ENCODE measurements at regions not wholly inside any gene's neighbourhood (a gene's known extent, or its start where the extent isn't known, plus 50 kb on each side); places are given as distances from the start of the nearest gene placed in this dataset.
"Not testable (repeated sequence)": the region's sequence is repeated elsewhere in the genome, so short reads cannot be mapped to it uniquely, and the experiment has no call there.

DNA sequence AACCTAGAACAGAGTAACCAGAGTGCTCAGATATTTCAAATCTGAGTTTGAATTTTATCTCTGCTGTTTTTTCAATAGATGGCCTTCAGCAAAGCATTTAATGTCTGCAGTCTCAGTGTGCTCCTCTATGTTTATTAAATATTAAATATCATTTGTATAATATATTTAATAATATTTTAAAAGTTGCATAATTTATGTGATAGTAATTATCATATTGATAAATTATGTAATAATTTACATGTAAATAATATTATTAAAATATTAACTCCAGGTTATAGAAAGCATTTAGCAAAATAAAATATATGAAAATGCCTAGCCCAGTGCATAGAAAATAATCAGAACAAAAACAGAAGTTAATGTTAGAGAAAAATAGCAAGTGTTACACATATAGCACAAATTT, 930.0 kb upstream of the SLC35B3 start:
- no peak for DNase-seq

DNA sequence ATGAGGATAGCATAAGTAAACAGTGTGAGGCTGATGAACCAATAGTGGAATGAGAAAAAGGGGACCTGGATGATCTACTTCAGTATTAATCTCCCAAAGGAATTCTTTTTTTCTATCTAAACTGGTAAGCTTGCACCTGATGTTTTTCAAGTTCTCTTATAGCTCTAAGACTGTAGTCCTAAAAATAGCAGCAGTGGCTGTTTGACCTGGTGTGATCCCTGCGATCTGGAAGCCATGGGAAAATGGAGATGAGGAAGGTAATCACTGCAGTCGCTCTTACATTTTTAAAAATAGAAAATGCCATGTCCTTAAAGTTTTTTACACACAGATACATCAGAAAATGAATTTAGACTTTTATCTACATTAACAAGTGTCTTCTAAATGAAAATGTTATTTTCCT, 926.4 kb upstream of the SLC35B3 start:
- DNase-seq = no peak

DNA sequence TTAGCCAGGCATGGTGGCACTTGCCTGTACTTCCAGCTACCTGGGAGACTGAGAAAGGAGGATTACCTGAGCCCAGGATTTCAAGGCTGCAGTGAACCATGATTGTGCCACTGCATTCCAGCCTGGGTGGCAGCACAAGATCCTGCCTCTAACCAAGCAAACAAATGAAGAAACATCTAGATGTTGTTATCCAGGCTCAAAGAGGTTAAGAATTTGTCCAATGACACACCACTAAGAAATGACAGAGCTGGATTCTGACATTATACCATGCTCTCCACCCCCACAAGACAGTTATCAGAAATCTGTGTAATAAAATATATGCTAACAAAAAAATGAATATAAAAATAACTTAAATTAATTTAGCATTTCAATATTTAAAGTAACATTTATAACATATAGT, 925.5 kb upstream of the SLC35B3 start:
- DNase-seq = peak; percentile 1

DNA sequence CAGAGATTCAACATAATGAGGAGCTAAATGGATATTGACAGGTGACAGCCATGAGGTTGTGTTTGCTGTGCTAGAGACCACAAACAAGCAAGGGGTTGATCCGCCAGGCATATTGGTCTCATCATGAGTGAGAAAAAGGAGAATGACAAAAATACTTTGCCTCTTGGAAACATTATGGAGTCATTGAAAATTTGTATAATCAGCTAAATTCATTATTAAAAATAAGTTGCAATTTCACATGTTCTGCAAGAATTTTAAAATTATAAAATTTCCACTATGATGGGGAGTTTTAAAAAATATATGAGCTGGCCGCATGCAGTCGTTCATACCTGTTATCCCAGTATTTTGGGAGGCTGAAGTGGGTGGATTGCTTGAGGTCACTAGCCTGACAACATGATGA, 912.3 kb upstream of the SLC35B3 start:
- DNase-seq = no peak

DNA sequence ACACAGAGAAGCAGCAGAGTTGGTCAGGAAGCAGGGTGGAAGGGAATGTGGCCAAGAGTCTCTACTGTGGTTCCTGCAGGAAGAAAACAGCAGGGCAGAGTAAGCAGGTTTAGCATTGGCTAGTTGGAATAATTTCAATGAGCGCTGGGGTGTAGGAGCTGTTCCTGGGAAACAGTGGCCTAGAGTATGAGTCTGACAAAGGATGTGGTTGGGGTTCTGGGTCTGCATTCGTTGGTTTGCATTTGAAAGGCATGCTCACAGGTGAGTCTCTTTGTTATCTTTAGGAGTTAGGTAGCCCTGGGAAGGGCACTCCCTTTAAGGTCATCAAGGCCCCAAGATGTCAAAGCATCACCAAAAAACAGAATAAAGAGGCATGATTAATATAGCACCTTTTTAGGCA, 911.6 kb upstream of the SLC35B3 start:
- no peak for DNase-seq

DNA sequence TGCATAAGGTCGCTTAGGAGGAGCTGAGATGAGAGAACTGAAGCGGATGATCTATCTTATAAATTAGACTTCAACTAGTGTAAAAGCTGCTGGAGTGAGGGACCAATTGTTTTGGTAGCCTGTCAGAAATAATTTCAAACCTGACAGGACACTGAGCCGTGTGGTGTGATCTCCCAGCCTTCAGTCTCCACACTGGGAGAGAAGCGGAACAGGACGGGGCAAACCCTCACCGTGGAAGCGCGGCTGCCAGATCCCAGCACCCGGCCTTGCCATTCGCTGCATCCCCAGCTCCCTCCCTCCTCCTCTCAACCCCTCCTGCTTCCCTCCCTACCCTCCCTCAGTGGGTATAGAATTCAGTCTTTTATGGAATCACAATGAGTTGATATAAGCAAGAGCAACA, 900.1 kb upstream of the SLC35B3 start:
- no peak for DNase-seq

DNA sequence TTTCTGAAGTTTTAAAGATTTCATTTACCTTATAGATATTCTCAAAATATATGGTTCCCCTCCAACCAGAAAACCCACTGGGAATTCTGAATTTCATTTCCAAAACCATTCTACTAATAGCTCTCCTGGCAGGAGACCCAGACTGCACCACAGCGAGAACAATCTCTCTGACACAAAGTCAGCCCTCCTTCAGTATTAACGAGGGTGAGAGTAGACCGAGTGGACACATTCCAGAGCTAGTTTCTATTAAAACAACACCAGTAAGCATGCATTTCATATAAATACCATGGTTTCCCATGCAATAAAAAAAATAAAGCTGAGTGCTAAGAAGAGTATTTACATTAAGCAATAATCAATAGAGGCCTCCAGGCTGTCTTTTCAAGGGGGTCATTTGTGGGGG, 899.6 kb upstream of the SLC35B3 start:
- DNase-seq = no peak

DNA sequence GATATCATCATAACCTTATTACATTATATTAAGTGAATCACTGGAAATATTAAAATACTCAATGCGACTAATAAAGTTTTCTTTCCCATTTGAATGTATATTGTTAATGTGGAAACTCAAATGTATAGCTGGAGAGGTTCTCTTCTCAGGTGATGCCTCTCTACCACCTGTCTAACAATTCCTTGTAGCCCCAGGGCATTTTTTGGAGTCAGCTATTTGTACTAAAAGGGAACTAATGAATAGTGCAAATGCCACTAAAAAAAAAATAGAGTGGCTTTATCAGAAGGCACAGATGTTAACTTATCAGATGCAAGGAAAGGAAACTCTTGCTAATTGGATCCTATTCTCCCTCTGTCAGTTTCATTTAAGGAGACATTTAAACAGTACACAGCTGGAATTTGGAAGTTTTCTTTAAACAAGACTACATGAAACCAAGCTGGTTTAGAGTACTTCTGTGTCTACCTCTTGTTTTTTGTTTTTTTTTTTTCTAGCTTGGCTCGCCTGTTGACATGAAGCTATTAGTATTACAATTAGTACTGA, 897.0 kb upstream of the SLC35B3 start:
- DNase-seq = no peak

DNA sequence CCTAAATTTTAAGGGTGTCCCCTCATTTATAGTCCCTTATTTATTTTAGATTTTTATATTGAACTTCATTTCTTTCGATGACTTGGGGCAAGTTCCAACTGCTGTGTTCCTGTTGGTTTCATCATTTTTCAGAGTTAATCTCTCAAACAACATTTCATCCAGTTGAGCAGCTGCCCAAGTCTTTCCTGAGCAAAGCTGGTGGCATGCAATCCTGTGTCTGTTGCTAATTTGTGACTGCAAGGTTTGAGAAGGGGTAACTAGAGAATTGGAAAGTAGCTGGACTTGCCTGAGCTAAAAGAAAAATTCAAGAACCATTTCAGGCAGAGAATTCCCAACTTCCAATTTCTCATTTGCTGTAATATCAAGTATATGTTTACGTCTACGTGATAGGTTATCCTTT, 881.5 kb upstream of the SLC35B3 start:
- DNase-seq = no peak

DNA sequence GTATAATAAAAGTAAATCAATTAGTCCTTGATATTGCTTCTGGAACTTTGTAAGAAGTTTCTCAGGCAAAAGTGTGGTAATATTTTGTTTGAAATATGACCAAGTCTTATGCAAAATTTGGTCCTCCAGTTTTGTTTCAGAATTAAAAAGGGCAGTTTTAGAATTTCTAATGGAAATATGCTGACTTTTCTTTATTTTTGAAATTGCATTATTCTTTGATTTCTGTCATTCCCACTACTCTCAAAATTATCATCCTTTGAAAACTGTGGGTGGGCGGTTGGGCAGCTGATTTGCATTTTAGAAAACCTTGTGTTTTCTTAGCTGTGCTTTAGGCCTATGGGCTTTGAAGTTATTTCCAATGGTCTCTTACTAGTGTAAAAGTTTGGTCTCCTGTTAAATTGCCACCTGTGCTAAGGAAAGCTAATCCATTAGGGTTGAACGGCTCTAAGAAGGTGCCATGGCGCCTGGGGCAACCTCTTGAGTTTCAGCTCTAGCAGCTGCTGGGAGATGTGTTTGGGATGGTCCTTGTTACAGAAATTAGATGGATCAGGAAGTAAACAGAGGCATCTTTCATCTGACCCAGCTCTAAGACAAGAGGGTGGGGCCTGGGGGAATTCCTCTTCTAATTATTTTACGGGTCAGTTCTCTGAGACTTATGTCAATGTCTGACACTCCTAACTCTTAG, 880.8 kb upstream of the SLC35B3 start:
- no peak for DNase-seq

DNA sequence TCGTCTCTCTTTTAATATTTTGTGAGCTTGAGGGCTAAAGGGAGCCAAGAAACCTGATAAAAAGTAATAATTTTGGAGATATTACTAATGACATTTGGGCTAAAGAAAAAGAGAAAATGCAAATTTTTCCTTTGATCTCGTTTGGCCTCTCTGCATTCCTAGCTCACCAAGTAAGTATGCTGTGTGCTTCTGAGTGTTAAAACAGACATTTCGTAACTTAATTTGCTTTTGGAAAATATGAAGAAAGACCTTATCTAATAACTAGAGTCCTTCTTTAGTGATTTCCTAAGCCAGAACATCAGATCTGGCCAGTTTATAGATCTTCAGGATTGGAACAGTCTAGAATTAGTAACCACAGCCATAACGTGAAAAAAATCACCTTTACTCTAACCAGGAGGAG, 872.9 kb upstream of the SLC35B3 start:
- DNase-seq = no peak

DNA sequence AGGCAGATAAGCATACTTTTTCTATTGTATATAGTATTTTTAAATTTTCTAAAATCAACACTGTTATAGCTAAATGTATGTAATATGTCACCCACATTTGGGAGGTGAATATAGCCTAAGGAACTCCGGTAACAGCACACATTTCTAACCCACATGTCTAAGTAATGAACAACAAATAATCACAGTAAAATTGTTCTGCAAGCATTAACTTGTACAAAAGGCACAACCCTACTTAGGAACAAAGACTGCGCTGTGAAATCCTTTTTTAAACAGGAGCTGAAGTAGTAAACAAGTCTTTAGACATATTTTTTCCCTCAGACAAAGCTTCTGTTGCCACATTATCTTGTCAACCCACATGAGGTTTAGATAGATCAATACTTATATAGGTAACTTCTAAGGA, 872.4 kb upstream of the SLC35B3 start:
- DNase-seq = no peak

DNA sequence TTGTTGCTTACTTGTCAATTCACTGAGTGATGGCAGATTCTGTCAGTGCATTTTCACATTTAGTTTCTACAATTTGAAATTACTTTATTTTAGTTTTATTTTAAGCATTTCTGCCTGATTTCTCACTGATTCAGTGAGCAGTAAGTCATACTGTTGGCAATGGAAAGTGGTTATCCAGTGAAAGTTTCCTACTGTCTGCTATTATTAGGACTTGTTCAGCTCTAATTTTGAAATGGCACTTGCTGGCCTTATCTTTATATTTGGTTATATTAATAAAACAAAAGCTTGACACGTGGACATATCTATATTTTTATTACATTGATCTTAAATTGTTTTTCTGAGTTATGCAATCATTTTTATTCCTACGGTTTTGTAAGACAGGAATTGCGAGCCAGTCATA, 871.8 kb upstream of the SLC35B3 start:
- DNase-seq = no peak

DNA sequence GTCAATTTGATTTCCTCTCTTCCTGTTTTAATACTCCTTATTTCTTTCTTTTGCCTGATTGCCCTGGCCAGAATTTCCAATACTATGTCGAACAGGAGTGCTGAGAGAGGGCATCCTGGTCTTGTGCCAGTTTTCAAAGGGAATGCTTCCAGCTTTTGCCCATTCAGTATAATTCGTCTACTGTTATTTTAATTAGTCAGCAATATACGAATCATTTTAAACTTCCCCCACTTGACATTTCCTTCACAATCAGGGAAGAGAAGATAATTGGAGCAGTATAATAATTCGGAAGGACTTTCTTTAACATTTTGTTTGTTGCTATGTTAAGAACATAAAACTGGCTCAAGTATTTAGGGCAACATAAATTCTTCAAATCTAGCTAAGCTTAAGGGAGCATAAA, 860.3 kb upstream of the SLC35B3 start:
- no peak for DNase-seq

DNA sequence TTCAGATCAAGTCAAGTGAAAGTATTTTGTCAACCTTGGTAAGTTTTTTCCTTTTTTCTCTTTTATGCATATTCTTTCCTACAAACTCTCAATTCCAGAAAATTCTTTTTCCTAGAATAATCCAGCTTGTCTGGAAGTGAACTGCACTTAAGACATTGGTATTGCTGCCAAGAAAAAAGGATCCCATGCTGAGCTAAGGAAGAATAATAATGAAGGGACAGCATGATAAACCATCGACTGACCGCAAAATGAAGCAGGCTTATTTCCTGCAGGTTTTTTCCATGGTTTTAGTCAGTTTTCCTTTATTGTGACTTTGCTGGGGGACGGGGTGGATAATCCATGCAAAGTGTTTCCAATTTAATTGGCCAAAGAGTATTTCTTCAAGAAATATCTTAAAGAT, 857.6 kb upstream of the SLC35B3 start:
- peak; percentile 54 for DNase-seq

DNA sequence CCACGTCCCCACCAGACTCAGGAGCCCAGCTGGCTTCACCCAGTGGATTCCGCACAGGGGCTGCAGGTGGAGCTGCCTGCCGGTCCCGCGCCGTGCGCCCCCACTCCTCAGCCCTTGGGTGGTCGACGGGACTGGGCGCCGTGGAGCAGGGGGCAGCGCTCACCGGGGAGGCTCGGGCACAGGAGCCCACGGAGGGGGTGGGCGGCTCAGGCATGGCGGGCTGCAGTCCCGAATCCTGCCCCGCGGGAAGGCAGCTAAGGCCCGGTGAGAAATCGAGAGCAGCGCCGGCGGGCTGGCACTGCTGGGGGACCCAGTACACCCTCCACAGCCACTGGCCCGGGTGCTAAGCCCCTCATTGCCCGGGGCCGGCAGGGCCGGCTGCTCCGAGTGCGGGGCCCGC, 855.0 kb upstream of the SLC35B3 start:
- DNase-seq = not testable (repeated sequence)

DNA sequence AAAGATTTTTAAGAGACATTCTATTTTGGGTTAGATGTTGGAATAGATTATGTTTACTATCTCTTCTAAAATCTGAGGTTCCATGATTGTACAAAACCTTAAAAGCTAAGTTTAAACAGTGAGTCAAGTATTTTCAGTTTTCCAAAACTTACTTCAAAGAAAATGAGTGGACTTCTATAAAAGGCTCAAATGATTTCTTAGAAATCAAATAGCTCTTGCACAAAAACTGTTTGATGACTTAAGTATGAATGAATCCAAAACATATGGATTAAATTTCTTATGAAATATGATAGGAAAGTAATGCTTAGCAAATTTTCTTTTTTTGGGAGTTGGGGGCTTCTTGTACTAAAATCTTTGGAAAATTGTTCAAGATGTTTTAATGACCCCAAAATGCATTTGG, 837.3 kb upstream of the SLC35B3 start:
- no peak for DNase-seq

DNA sequence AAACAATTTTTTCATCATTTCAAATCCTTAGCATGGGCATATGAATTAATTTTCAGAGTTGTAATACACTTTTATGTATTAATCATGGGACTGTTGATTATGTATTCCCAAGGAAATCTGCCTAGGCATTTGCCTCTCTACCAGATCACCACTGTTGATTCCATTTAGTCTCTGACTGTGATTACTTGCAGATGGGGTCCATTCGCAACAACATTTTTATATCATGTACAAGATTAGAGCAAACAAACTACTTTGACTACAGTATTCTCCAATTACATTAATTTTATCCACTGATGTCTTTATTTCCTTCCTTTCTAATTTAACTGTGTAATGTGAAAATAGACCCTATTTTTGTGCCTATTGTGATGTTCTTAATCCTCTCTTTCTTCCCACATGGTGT, 831.4 kb upstream of the SLC35B3 start:
- no peak for DNase-seq

DNA sequence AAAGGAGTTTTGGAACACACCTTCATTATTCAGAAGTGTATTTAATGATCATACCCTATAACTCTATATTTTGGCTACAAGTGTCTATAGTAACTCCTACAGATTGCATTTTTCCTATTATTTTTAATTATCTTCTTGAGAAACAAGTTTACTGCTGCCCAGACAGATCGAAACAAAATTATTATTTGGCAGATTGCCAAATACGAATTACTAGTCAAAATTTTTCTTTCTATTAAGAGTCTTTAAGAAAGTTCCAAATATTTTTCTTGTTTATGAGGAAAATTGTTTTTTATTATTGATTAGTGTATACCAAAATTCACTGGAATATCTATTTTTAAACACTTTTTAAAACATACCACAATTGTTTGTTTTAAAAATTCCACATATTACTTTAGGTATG, 821.9 kb upstream of the SLC35B3 start:
- no peak for DNase-seq

DNA sequence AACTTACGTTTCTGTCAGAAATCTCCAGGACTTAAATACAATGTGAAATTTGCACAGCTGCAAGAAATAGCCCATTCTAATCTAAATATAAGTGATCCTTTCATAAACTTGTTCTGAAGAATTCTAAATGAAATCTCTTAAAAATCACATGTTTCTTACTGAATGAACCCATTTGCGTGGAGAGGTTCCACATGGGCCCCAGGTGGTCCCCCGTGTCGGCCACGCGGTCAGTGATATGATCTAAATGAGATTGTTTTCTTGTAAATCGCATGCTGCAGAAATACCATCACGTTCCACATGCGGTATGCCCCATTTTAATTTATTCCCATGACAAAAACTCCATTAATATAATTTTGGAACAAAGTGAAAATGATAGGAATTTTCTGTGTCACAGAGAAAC, 818.9 kb upstream of the SLC35B3 start:
- no peak for DNase-seq

DNA sequence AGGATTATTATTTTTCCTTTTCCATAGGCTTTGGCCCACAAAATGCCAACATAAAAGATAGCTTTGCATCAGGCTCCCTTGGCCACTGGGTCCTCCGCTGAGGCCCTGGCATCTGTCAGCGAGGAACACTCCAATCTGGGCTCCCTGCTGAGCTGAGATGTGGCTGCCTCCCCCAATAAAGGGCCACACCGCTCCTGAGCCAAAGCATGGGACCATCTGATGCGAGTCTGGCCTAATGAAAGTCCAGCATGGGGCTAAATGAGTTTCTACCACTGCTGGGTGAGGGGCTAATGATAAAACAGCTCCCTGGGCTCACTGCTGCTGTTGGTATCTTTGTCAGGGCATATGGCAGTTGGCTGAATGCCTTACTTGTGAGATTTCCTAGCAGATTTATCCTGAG, 817.5 kb upstream of the SLC35B3 start:
- no peak for DNase-seq

DNA sequence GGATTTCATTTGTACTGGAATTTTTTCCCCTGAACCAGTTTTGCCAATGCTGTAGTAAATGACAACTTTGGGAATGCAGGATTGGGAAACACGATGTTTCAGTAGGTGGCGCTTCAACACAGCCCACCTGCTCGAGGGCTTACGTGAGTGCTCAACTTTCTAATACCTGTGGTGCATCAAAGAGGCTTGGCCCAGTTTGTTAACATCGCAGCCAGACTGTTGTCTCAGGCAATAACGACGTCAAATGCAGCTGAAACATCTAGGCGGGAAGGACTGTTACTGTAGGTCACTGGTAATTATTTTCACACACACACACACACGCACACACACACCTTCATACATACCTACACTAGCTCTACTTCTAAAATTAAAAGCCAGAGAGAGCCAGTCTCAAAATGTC, 815.5 kb upstream of the SLC35B3 start:
- peak; percentile 31 for DNase-seq

DNA sequence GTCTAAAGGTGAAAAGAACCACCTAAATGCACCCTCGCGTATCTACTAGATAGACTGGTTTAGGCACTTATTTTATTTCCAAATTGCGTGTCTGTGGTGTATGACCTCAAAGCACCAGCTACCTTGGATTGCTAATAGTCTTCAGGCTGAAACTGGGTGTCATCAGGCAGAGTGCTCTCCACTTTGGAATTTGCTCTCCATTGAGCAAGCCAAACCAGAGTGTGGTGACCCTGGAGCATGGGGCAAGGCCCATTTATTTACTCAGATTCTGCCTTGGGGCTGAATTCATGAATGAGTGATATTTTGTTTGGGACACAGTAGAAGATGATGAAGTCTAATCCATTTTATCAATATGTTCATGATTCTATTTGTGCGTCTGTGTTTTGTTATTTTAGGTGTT, 812.8 kb upstream of the SLC35B3 start:
- no peak for DNase-seq

DNA sequence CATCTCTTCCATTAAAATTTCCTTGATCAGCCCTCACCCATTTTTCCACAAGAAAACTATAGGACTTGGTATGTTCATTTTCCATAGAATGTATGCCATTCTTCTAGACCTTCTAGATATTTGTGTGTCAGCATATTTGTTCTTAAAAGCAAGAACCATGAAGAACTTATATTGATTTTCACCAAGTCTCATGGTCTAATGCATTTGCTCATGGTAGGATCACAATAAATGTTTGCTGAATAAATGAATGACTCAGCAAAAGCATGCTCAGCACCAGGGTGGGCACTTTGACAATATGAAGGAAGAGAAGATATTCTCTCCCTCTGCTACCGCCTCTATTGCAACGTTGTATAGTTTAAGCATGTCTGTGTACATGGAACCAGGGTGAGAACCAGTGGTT, 805.5 kb upstream of the SLC35B3 start:
- DNase-seq = no peak

DNA sequence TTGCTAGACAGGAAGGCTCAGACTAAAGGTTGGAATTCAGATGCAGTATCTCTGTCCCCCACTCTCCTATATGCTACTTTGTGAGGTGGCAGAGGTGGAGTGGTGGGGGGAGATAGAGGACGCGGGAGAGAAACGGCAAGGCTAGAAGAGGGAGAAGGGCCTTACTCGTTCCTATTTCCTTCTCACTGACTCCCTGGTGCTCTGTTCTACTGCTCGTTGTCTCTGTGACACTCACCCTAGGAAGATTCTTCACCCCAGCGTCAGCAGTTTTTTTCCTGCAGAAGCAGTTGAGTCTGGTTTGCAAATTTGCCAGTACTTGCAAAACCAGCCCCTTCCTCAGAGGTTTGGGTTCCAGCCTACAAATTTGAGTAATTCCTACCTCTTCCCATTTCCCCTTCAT, 801.1 kb upstream of the SLC35B3 start:
- DNase-seq = no peak

DNA sequence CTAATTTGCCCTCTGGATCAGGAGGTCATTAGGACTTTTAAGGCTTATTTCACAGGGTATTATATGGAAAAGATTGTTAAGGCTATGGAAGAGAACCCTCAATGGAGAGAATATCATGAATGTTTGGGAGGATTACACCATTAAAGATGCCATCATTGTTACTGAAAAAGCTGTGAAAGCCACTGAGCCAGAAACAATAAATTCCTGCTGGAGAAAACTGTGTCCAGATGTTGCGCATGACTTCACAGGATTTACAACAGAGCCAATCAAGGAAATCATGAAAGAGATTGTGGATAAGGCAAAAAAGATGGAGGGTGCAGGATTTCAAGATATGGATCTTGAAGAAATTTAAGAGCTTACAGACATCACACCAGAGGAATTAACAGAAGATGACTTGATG, 798.3 kb upstream of the SLC35B3 start:
- DNase-seq = no peak
